H1 (cell line): ENCODE measurements at regions not wholly inside any gene's neighbourhood (a gene's known extent, or its start where the extent isn't known, plus 50 kb on each side); places are given as distances from the start of the nearest gene placed in this dataset.

Source experiments
- CTCF ChIA-PET: fragments of 300-600 bp; sonication (Branson Sonifier 250); formaldehyde crosslinking; loops from one replicate; lab custom pipeline; 2021; ENCODE audit not compliant: partially characterized antibody; lab: Charles Lee
- POLR2A ChIA-PET: fragments of 300-600 bp; sonication (Branson Sonifier 250); formaldehyde crosslinking; loops from one replicate; lab custom pipeline; 2021; ENCODE audit warnings: inconsistent platforms; ENCODE audit not compliant: partially characterized antibody; lab: Charles Lee
- DNase-seq, 2 experiments: peaks; one replicate each; pipeline versions ENCODE4 v3.0.0 to v3.0.0-alpha.2; 2010 to 2022; ENCODE audit warnings: low spot score in 2 of 2, low read depth in 1 of 2, mixed read lengths in 1 of 2
- FAIRE-seq: peaks from 2 replicates; lab custom pipeline; 2011; peaks lifted over from hg19 to GRCh38; lab: Jason Lieb, UNC
- H2AFZ ChIP-seq: 2 replicates; pipeline ENCODE4 v1.8.1; 2012; ENCODE audit warnings: low read length, inconsistent platforms
- H2AK5ac ChIP-seq: 2 replicates; pipeline ENCODE4 v1.6.1; 2013; ENCODE audit warnings: low read depth, low read length
- H2BK120ac ChIP-seq: replicated peaks from 2 replicates; pipeline ENCODE3; 2013; ENCODE audit warnings: low read depth, low read length, inconsistent platforms
- H2BK12ac ChIP-seq: 2 replicates; pipeline ENCODE4 v1.6.1; 2013; ENCODE audit warnings: low read depth, low read length
- H2BK15ac ChIP-seq: 2 replicates; pipeline ENCODE4 v1.6.1; 2013; ENCODE audit warnings: low read length
- H2BK20ac ChIP-seq: 2 replicates; pipeline ENCODE4 v1.6.1; 2013; ENCODE audit warnings: low read length
- H2BK5ac ChIP-seq: 2 replicates; pipeline ENCODE4 v1.6.1; 2013; ENCODE audit warnings: low read depth, low read length
- H3K14ac ChIP-seq: 2 replicates; pipeline ENCODE4 v1.6.1; 2013; ENCODE audit warnings: inconsistent platforms; ENCODE audit not compliant: insufficient read length
- H3K18ac ChIP-seq: 2 replicates; pipeline ENCODE4 v1.6.1; 2013; ENCODE audit warnings: low read length; ENCODE audit errors: extremely low read depth
- H3K23ac ChIP-seq: 2 replicates; pipeline ENCODE4 v1.6.1; 2013; ENCODE audit warnings: inconsistent platforms; ENCODE audit not compliant: insufficient read length
- H3K23me2 ChIP-seq: 2 replicates; pipeline ENCODE4 v1.6.1; 2013; ENCODE audit warnings: low read depth, low read length
- H3K27ac ChIP-seq: 2 replicates; pipeline ENCODE4 v1.6.1; 2011; ENCODE audit warnings: low read depth, low read length, inconsistent platforms
- H3K27me3 ChIP-seq, 4 experiments: replicated peaks in 1 of 4; 1 replicate in 1 of 4; 2 replicates in 3 of 4; pipeline versions ENCODE4 v1.6.1 to v1.8.1; 2011 to 2013; ENCODE audit warnings: low read length in 3 of 4, mild to moderate bottlenecking in 3 of 4, inconsistent platforms in 2 of 4, mixed read lengths in 2 of 4, moderate library complexity in 1 of 4; ENCODE audit not compliant: control insufficient read depth in 3 of 4, insufficient read depth in 3 of 4; ENCODE audit errors: extremely low read depth in 1 of 4
- H3K36me3 ChIP-seq, 4 experiments: 2 replicates each; pipeline versions ENCODE4 v1.6.1 to v1.8.1; 2011 to 2013; ENCODE audit warnings: mild to moderate bottlenecking in 4 of 4, low read length in 3 of 4, moderate library complexity in 2 of 4, control low read depth in 1 of 4, inconsistent platforms in 1 of 4; ENCODE audit not compliant: insufficient read depth in 4 of 4, control insufficient read depth in 2 of 4
- H3K4ac ChIP-seq: replicated peaks from 2 replicates; pipeline ENCODE3; 2013; ENCODE audit warnings: low read length, low read depth, mixed read lengths, inconsistent platforms; ENCODE audit not compliant: insufficient read length
- H3K4me1 ChIP-seq, 4 experiments: replicated peaks in 1 of 4; 1 replicate in 1 of 4; 2 replicates in 3 of 4; pipeline versions ENCODE4 v1.6.1 to v1.8.1; 2011 to 2013; ENCODE audit warnings: low read length in 3 of 4, inconsistent platforms in 2 of 4, mixed read lengths in 1 of 4; ENCODE audit not compliant: insufficient read depth in 4 of 4, control insufficient read depth in 3 of 4
- H3K4me2 ChIP-seq, 2 experiments: 2 replicates each; pipeline versions ENCODE4 v1.6.1 to v1.8.1; 2011 to 2013; ENCODE audit warnings: low read depth in 2 of 2, low read length in 2 of 2, control low read depth in 1 of 2, inconsistent platforms in 1 of 2, mild to moderate bottlenecking in 1 of 2; ENCODE audit not compliant: insufficient read depth in 1 of 2
- H3K4me3 ChIP-seq, 4 experiments: fragments of 200-600, 300-600 bp in 1 of 4; sonication (generic), shearing (Covaris generic), sonication (Bioruptor Twin) in 1 of 4; 2 replicates each; pipeline versions ENCODE4 v1.5.1 to v1.8.1; 2011 to 2016; ENCODE audit warnings: low read length in 4 of 4, low read depth in 3 of 4, control low read depth in 2 of 4, inconsistent platforms in 2 of 4, mild to moderate bottlenecking in 2 of 4, mixed read lengths in 1 of 4, moderate library complexity in 1 of 4; ENCODE audit not compliant: insufficient read depth in 2 of 4; ENCODE audit errors: extremely low read depth in 1 of 4
- H3K56ac ChIP-seq: replicated peaks from 2 replicates; pipeline ENCODE3; 2013; ENCODE audit warnings: low read depth, mild to moderate bottlenecking, mixed read lengths, low read length, inconsistent platforms; ENCODE audit not compliant: insufficient read length
- H3K79me1 ChIP-seq: 2 replicates; pipeline ENCODE4 v1.6.1; 2013; ENCODE audit warnings: low read depth, low read length, control low read depth
- H3K79me2 ChIP-seq, 2 experiments: 2 replicates each; pipeline versions ENCODE4 v1.6.1 to v1.8.1; 2012 to 2013; ENCODE audit warnings: low read length in 2 of 2, mild to moderate bottlenecking in 2 of 2, inconsistent platforms in 1 of 2; ENCODE audit not compliant: insufficient read depth in 2 of 2, control insufficient read depth in 1 of 2
- H3K9ac ChIP-seq, 4 experiments: replicated peaks in 1 of 4; 1 replicate in 1 of 4; 2 replicates in 3 of 4; pipeline versions ENCODE4 v1.6.1 to v1.8.1; 2011 to 2013; ENCODE audit warnings: low read depth in 3 of 4, low read length in 3 of 4, control low read depth in 2 of 4, mild to moderate bottlenecking in 2 of 4, moderate library complexity in 2 of 4, inconsistent platforms in 1 of 4; ENCODE audit errors: extremely low read depth in 1 of 4
- H3K9me3 ChIP-seq, 2 experiments: 2 replicates each; pipeline versions ENCODE4 v1.6.1 to v1.8.1; 2012 to 2013; ENCODE audit warnings: mild to moderate bottlenecking in 2 of 2, moderate library complexity in 2 of 2, control low read depth in 1 of 2, inconsistent platforms in 1 of 2, low read depth in 1 of 2, low read length in 1 of 2, mixed read lengths in 1 of 2; ENCODE audit not compliant: insufficient read depth in 2 of 2
- H4K20me1 ChIP-seq, 2 experiments: replicated peaks in 1 of 2; 2 replicates each; pipeline versions ENCODE3 to v1.8.1; 2011 to 2013; ENCODE audit warnings: inconsistent platforms in 2 of 2, low read length in 2 of 2, mild to moderate bottlenecking in 1 of 2; ENCODE audit not compliant: insufficient read depth in 2 of 2, control insufficient read depth in 1 of 2
- H4K5ac ChIP-seq: 2 replicates; pipeline ENCODE4 v1.6.1; 2013; ENCODE audit warnings: low read length, low read depth, mixed read lengths, inconsistent platforms; ENCODE audit not compliant: insufficient read length
- H4K8ac ChIP-seq: 2 replicates; pipeline ENCODE4 v1.8.0; 2013; ENCODE audit warnings: mild to moderate bottlenecking, moderate library complexity, low read length, inconsistent platforms; ENCODE audit not compliant: insufficient read depth; ENCODE audit errors: extremely low read depth
- H4K91ac ChIP-seq: replicated peaks from 2 replicates; pipeline ENCODE3; 2013; ENCODE audit warnings: low read length, mixed read lengths, inconsistent platforms; ENCODE audit not compliant: insufficient read length
- CREB1 ChIP-seq: IDR thresholded peaks from 2 replicates; pipeline ENCODE4 v1.6.1; 2012; ENCODE audit warnings: inconsistent platforms
- CTCF ChIP-seq, 3 experiments: IDR thresholded peaks; 1 replicate in 2 of 3; 2 replicates in 1 of 3; pipeline versions ENCODE4 v1.5.1 to v1.6.1; 2011; ENCODE audit warnings: low read length in 3 of 3, mild to moderate bottlenecking in 3 of 3, inconsistent platforms in 2 of 3, low read depth in 1 of 3, moderate library complexity in 1 of 3; ENCODE audit not compliant: insufficient read depth in 1 of 3; ENCODE audit errors: control extremely low read depth in 1 of 3
- EGR1 ChIP-seq: IDR thresholded peaks from 2 replicates; pipeline ENCODE4 v1.6.1; 2011; ENCODE audit warnings: low read depth, low read length, borderline replicate concordance
- EP300 ChIP-seq, 2 experiments: IDR thresholded peaks; 1 replicate in 1 of 2; 2 replicates in 1 of 2; pipeline ENCODE4 v1.6.1; 2011 to 2012; ENCODE audit warnings: low read depth in 2 of 2, low read length in 2 of 2, mild to moderate bottlenecking in 2 of 2, borderline replicate concordance in 1 of 2, inconsistent platforms in 1 of 2, moderate library complexity in 1 of 2
- GABPA ChIP-seq: IDR thresholded peaks from 2 replicates; pipeline ENCODE4 v1.6.1; 2011; ENCODE audit warnings: mild to moderate bottlenecking, low read length, moderate library complexity, borderline replicate concordance; ENCODE audit not compliant: insufficient read depth
- GTF2F1 ChIP-seq: IDR thresholded peaks from 2 replicates; pipeline ENCODE4 v1.6.1; 2012; ENCODE audit warnings: low read depth, low read length, improper control_type of control experiment, borderline replicate concordance
- POU5F1 ChIP-seq: IDR thresholded peaks from 2 replicates; pipeline ENCODE4 v1.6.1; 2011; ENCODE audit warnings: low read depth, mild to moderate bottlenecking, low read length, moderate library complexity
- RXRA ChIP-seq: IDR thresholded peaks from 2 replicates; pipeline ENCODE4 v1.6.1; 2011; ENCODE audit warnings: low read depth, mild to moderate bottlenecking, low read length, moderate library complexity; ENCODE audit not compliant: insufficient read depth
- TBP ChIP-seq: IDR thresholded peaks from 2 replicates; pipeline ENCODE4 v1.6.1; 2011; ENCODE audit warnings: low read depth, low read length, improper control_type of control experiment
- WGBS, 2 experiments: shearing (Covaris generic) in 1 of 2; methylation state at CpG; one replicate each; pipeline versions ENCODE4 v1.1.6 to v1.1.7; 2013 to 2015; ENCODE audit warnings: low lambda C conversion rate in 2 of 2, mixed read lengths in 2 of 2, inconsistent platforms in 1 of 2, low coverage in 1 of 2, missing lambda C conversion rate in 1 of 2; ENCODE audit not compliant: insufficient replicate concordance in 2 of 2, insufficient coverage in 1 of 2, insufficient read length in 1 of 2; ENCODE audit errors: extremely low coverage in 1 of 2, missing lambda C conversion rate in 1 of 2; 5-methylcytosine and 5-hydroxymethylcytosine counted together
- TF ChIP-seq, protein P1 (sequence below): IDR thresholded peaks from 2 replicates; pipeline ENCODE4 v1.6.1; 2012; ENCODE audit warnings: inconsistent platforms
- TF ChIP-seq, protein P2 (sequence below): IDR thresholded peaks from 2 replicates; pipeline ENCODE4 v1.6.1; 2011; ENCODE audit warnings: low read depth, mild to moderate bottlenecking, low read length; ENCODE audit not compliant: insufficient read depth

DNA sequence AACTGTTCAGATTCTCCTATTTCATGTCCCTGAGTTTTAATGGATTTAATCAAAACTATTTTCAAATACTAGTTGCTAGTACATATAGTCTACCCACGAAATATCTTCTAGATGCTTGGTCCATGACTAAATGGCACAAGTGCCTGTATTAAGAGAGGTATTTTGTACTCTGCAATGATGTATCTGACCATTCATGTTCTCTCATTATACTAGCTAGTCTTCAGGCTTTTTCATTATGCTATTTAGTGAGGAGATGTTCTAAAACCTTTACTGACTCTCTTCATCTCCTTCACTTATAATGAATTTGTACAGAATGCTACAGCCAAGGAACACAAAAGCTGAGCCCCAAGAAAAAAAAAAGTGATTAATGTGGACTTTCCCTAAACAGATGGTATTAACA lies 222.5 kb downstream of the AHR start:
- ChIA-PET POLR2A (no interaction called here), CTCF (interaction anchor here (0.7 to 1.9 kb wide), 3 partner anchors 11 to 17 kb away, joined by 3 to 6 read pairs (median 3); no protein-coding TSS in a partner anchor)
- TF ChIP-seq, protein P1, sequence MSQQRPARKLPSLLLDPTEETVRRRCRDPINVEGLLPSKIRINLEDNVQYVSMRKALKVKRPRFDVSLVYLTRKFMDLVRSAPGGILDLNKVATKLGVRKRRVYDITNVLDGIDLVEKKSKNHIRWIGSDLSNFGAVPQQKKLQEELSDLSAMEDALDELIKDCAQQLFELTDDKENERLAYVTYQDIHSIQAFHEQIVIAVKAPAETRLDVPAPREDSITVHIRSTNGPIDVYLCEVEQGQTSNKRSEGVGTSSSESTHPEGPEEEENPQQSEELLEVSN = no peak
- TF ChIP-seq, protein P2, sequence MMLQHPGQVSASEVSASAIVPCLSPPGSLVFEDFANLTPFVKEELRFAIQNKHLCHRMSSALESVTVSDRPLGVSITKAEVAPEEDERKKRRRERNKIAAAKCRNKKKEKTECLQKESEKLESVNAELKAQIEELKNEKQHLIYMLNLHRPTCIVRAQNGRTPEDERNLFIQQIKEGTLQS = no peak
- TF ChIP-seq CTCF (IDR thresholded peaks at IDR 0.05; ENCODE audit: control extremely low read depth in 1 of 3, insufficient read depth in 1 of 3, low read depth in 1 of 3, low read length in 3 of 3) (no peak), EP300 (IDR thresholded peaks at IDR 0.05; ENCODE audit: borderline replicate concordance in 1 of 2, low read depth in 2 of 2, low read length in 2 of 2) (no peak), TBP (no peak), POU5F1 (no peak), GTF2F1 (no peak), GABPA (no peak), RXRA (no peak), CREB1 (no peak), EGR1 (no peak)

More for the DNA sequence above, 222.5 kb downstream of the AHR start:
- WGBS, 2 experiments = 92% methylated on average over 1 of the region's 1 CpG; no CpG with 5 or more reads in 1 of the 2 experiments
- Histone ChIP-seq H3K23me2 (no peaks in the 10 kb centered on the region), H2AK5ac (no peak overlapping the region), H3K14ac (no peak overlapping the region), H3K4me2 (no peak overlapping the region), H3K9ac (no peak overlapping the region), H4K8ac (no peak overlapping the region), H4K91ac (no peak overlapping the region), H3K79me1 (no peaks in the 10 kb centered on the region), H3K27me3 (peaks cover 0 to 1% (median 0%) of the 10 kb centered on the region in 4 experiments; a peak in 1 of 7 replicates), H3K4me3 (no peak overlapping the region), H3K79me2 (no peaks in the 10 kb centered on the region), H4K20me1 (no peaks in the 10 kb centered on the region), H3K36me3 (no peaks in the 10 kb centered on the region), H3K4me1 (no peaks in the 10 kb centered on the region), H2BK15ac (no peak overlapping the region), H3K18ac (no peak overlapping the region), H4K5ac (no peak overlapping the region), H2BK12ac (no peak overlapping the region), H2BK120ac (no peak overlapping the region), H3K23ac (no peak overlapping the region), H2BK5ac (no peak overlapping the region), H2BK20ac (no peak overlapping the region), H3K27ac (no peak overlapping the region), H2AFZ (no peak overlapping the region), H3K4ac (no peak overlapping the region), H3K56ac (no peak overlapping the region), H3K9me3 (no peaks in the 10 kb centered on the region)
- DNase-seq = no peak
- no peak for FAIRE-seq
